NCI-H510A (cell line): ENCODE measurements at regions not wholly inside any gene's neighbourhood (a gene's known extent, or its start where the extent isn't known, plus 50 kb on each side); places are given as distances from the start of the nearest gene placed in this dataset.
"Not testable (repeated sequence)": the region's sequence is repeated elsewhere in the genome, so short reads cannot be mapped to it uniquely, and the experiment has no call there.

Source experiments
- DNase-seq: peaks from one replicate; lab custom pipeline; 2025; lab: John Stamatoyannopoulos, UW

GRCh38 chr7:131797841-131798240, 241.4 kb upstream of the PODXL start:
- no peak for DNase-seq

GRCh38 chr7:131795400-131795799, 239.0 kb upstream of the PODXL start:
- no peak for DNase-seq

GRCh38 chr7:131792311-131792710, 235.9 kb upstream of the PODXL start:
- DNase-seq, result no peak

GRCh38 chr7:131787101-131787500, 230.7 kb upstream of the PODXL start:
- DNase-seq, result no peak

GRCh38 chr7:131786204-131786603, 229.8 kb upstream of the PODXL start:
- DNase-seq, result no peak

- no peak for DNase-seq
These were observed 222.2 kb upstream of the PODXL start for GRCh38 chr7:131778601-131779000.

GRCh38 chr7:131774419-131775220, 218.2 kb upstream of the PODXL start:
- no peak for DNase-seq

GRCh38 chr7:131773413-131773812, 217.0 kb upstream of the PODXL start:
- DNase-seq, result no peak

- DNase-seq, result no peak
These were observed 212.8 kb upstream of the PODXL start for GRCh38 chr7:131769241-131769640.

GRCh38 chr7:131767591-131767990, 211.2 kb upstream of the PODXL start:
- DNase-seq, result no peak

- DNase-seq, result no peak
These were observed 209.1 kb upstream of the PODXL start for GRCh38 chr7:131765575-131765974.

GRCh38 chr7:131764143-131764775, 207.8 kb upstream of the PODXL start:
- no peak for DNase-seq

GRCh38 chr7:131762753-131763152, 206.3 kb upstream of the PODXL start:
- no peak for DNase-seq

- not testable (repeated sequence) for DNase-seq
These were observed 199.4 kb upstream of the PODXL start for GRCh38 chr7:131755801-131756200.

GRCh38 chr7:131753620-131754222, 197.3 kb upstream of the PODXL start:
- no peak for DNase-seq

- no peak for DNase-seq
These were observed 191.3 kb upstream of the PODXL start for GRCh38 chr7:131747658-131748232.

- DNase-seq, result no peak
These were observed 189.2 kb upstream of the PODXL start for GRCh38 chr7:131745390-131746248.

- no peak for DNase-seq
These were observed 185.0 kb upstream of the PODXL start for GRCh38 chr7:131741446-131741845.

GRCh38 chr7:131737746-131738465, 181.5 kb upstream of the PODXL start:
- DNase-seq, result no peak

- DNase-seq, result no peak
These were observed 178.7 kb upstream of the PODXL start for GRCh38 chr7:131735101-131735500.

- no peak for DNase-seq
These were observed 177.2 kb upstream of the PODXL start for GRCh38 chr7:131733604-131734003.
